HG02588 (cell line): ENCODE measurements at regions not wholly inside any gene's neighbourhood (a gene's known extent, or its start where the extent isn't known, plus 50 kb on each side); places are given as distances from the start of the nearest gene placed in this dataset.
"Not testable (repeated sequence)": the region's sequence is repeated elsewhere in the genome, so short reads cannot be mapped to it uniquely, and the experiment has no call there.

Experiments
- ATAC-seq: cut with Tn5 transposase; IDR thresholded peaks from one replicate; pipeline ENCODE4 v1.9.1; 2021; ENCODE audit warnings: mild to moderate bottlenecking, moderate library complexity; ENCODE audit not compliant: unreplicated experiment

GRCh38 chr5:109989161-109989560 is 299.4 kb downstream of the MAN2A1 start:
- ATAC-seq = no peak

DNA sequence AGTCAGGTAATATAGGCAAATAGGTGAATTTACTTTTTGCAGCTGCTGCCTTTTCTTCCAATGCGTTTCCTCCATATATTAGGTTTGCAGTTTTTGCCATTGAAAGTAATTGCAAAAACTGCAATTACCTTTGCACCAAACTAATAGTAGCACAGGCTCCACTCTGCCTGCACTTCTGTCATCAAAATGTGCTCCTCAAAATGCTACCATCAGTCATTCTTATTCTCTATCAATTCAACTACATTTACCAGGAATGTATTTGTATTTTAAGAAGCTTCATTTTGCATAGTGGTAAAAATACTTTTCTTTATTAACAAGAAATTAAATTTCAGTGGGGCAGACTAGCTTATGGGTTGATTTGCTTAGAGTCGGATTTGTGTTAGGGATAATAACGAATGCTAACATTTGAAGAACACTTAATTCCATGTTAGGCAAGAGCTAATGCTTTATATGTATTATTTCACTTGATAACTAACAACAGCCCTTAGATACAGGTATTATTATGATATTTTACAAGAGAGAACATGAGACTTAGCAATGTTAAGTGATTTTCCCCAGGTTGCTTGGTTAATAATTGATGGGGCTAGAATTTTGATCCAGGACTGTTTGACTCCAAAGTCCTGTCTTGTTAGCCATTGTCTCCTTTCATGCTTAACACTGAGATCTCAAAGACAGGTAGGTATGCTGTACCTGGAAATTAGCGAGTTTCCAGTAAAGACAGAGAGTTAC is 300.4 kb downstream of the MAN2A1 start:
- no peak for ATAC-seq

- no peak for ATAC-seq
Observed at GRCh38 chr5:109990723-109991359, 301.1 kb downstream of the MAN2A1 start.

GRCh38 chr5:109992264-109992915 is 302.7 kb downstream of the MAN2A1 start:
- ATAC-seq = no peak

DNA sequence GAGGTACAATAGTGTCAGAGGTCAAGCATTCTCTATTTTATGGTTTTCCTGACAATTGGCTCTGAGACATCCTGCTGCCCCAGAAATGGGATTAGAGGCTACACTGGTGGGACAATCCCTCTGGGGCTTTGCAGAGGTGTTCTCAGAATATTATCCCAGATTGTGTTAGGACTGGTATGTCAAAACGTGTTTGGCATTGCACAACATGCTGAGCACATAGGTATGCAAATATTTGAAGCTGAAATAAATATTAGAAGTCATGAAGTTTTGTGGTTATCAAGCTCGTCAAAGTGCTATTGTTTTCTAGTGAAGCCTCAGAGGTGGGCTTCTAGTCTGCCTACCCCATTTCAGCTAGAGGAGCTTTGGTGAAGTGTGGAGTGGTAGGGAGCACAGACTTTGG is 304.4 kb downstream of the MAN2A1 start:
- ATAC-seq = no peak

GRCh38 chr5:109996246-109996645 is 306.5 kb downstream of the MAN2A1 start:
- ATAC-seq = no peak

GRCh38 chr5:109997161-109997560 is 307.4 kb downstream of the MAN2A1 start:
- ATAC-seq = no peak

DNA sequence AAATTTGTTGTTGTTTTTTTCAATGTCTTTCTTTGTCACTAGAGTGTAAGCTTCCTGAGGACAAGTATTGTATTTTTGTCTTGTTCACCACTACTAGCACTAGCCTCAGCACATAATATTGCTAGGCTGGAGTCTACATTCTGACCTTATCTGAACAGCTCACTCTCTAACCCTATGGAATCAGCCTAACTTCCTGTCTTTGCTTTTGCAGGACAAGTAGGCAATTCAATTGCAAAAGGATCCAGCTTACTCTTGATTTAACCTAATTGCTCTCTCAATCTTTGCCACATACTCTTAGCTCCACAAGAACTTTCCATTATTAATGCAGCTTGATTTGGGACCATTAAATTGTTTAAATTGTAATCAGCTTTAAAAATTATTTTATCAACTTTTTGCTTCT is 308.5 kb downstream of the MAN2A1 start:
- ATAC-seq = no peak

DNA sequence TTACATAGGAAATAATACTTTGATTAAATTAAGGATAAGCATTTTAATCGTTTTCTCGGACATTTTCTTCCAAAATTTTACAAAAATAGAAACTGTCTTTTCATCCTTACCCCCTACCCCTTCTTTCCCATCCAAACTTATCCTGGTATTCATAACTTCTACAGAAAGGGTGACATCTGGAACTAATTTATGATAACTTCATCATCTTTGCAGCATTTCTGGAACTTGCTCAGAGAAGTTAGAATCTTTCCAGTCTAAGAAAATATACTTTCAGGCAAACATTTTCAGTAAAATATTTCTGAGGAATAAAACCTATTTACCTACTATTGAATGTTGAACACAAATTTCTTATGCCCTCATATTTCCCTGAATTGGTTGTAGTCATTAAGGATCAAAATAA is 309.0 kb downstream of the MAN2A1 start:
- no peak for ATAC-seq

DNA sequence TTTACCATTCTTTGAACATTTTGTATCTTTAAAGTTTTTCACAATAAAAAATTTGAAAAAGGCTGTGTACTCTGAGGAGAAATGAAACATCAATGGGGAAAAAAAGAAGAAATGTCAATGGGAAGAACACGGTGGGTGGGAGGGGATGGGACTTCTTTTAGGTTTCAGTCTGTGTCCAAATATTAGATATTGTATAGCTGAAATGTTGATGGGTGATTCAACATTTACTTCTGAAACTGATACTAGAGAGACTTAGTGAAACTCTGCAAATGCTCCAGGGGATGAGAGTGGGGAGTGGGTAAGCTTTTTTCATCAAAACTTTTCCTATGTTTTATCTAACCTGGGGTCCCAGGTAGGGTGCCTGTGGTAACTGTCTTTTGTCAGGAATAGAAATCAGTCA is 311.9 kb downstream of the MAN2A1 start:
- ATAC-seq = no peak

- no peak for ATAC-seq
Observed at GRCh38 chr5:110002652-110003051, 312.9 kb downstream of the MAN2A1 start.

GRCh38 chr5:110005907-110006562 is 316.3 kb downstream of the MAN2A1 start:
- not testable (repeated sequence) for ATAC-seq

GRCh38 chr5:110007101-110007500 is 317.4 kb downstream of the MAN2A1 start:
- ATAC-seq = no peak

DNA sequence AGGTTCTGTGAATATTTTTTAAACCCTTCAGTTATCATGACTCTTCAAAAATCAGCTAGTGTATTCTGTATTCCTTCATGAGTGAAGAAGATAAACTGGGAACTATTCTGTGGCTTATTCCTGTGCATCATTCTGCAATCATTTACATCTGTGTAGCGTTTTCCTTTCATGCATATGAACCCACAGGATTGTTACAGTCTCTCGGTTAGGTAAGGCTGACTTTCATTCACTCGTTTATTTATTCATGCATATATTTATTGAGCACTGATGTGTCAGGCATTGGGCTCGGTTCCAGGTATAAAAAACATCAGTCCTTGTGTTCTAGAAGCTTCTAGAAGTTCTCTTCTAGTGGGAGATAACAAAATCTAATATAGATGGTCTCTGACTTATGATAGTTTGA is 318.4 kb downstream of the MAN2A1 start:
- no peak for ATAC-seq

- ATAC-seq = no peak
Observed at GRCh38 chr5:110012145-110012544, 322.4 kb downstream of the MAN2A1 start.

DNA sequence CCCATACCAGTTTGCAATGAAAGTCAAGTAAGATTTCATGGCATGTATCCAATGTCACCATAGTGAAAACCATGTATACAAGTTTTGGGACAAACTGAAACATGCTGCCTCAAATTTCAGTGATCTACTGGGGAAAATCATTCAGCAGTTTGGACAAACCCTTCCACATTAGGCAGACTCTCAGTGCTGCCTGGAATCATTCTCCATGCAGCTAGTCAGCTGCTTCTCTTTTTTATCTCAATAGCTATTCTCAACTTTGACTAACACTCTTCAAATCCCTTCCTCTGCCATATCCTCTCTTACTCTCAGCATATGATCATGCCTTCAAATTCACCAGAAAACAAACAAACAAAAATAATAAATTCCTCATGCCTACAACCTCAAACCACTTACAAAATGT is 323.3 kb downstream of the MAN2A1 start:
- ATAC-seq = no peak

- no peak for ATAC-seq
Observed at GRCh38 chr5:110017854-110018253, 328.1 kb downstream of the MAN2A1 start.

GRCh38 chr5:110018509-110018908 is 328.8 kb downstream of the MAN2A1 start:
- no peak for ATAC-seq

GRCh38 chr5:110019119-110019518 is 329.4 kb downstream of the MAN2A1 start:
- no peak for ATAC-seq

GRCh38 chr5:110019780-110020179 is 330.1 kb downstream of the MAN2A1 start:
- ATAC-seq = no peak

DNA sequence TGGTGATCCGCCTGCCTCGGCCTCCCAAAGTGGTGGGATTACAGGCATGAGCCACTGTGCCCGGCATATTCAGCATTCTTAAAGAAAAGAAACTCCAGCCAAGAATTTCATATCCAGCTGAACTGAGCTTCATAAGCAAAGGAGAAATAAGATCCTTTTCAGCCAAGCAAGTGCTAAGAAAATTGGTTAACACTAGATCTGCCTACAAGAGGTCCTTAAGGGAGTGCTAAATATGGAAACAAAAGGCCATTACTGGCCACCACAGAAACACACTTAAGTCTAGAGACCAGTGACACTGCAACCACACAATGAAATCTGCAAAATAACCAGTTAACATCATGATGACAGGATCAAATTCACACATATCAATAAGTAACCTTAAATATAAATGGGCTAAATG is 331.5 kb downstream of the MAN2A1 start:
- ATAC-seq = no peak

DNA sequence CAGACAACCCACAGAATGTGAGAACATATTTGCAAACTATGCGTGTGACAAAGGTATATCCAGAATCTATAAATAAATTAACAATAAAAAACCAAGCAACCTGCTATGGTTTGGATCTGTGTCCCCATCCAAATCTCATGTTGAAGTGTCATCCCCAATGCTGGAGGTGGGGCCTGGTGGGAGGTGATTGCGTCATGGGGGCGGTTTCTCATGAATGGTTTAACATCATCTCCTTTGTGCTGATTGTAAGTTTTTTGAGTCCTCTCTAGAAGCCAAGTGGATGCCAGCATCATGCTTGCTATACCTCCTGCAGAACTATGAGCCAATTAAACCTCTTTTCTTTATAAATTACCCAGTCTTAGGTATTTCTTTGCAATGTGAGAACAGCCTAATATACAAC is 335.4 kb downstream of the MAN2A1 start:
- ATAC-seq = no peak
